Colonic mucosa (tissue), 4 donors: ENCODE measurements at regions not wholly inside any gene's neighbourhood (a gene's known extent, or its start where the extent isn't known, plus 50 kb on each side); places are given as distances from the start of the nearest gene placed in this dataset.

Experiments
- DNase-seq: peaks from one replicate; pipeline ENCODE4 v3.0.0-alpha.2; 2020
- H3K27ac ChIP-seq: fragments of 200-600 bp; one replicate; pipeline ENCODE4 v1.8.0; 2021
- H3K27me3 ChIP-seq: fragments of 200-600 bp; one replicate; pipeline ENCODE4 v1.8.0; 2021
- H3K36me3 ChIP-seq: fragments of 200-600 bp; one replicate; pipeline ENCODE4 v1.8.0; 2021
- H3K4me1 ChIP-seq: fragments of 200-600 bp; one replicate; pipeline ENCODE4 v1.8.0; 2021; ENCODE audit warnings: mild to moderate bottlenecking
- H3K4me3 ChIP-seq: fragments of 200-600 bp; one replicate; pipeline ENCODE4 v1.8.0; 2021
- H3K9ac ChIP-seq, 2 donors: one replicate each; pipeline ENCODE4 v1.7.0; 2013; ENCODE audit warnings: control low read depth in 2 of 2, low read depth in 2 of 2, low read length in 2 of 2
- H3K9me3 ChIP-seq: fragments of 200-600 bp; one replicate; pipeline ENCODE4 v1.8.0; 2021
- CTCF ChIP-seq: fragments of 200-600 bp; IDR thresholded peaks from one replicate; pipeline ENCODE4 v1.8.0; 2022; ENCODE audit warnings: antibody characterized with exemption, mild to moderate bottlenecking
- intact Hi-C: fragments of 100-400 bp; cut with DNase I; formaldehyde crosslinking; loops from one replicate; pipeline ENCODE4 v1.14.1; 2022
- donor health status: healthy.
- donor health status: DM: no; HTN: no; CAD: no.
- donor health status: DM: no; HTN: no; CAD: no.

- intact Hi-C loops: no loop called here
- H3K27ac ChIP-seq: no peak overlapping the region
- no peaks in the 10 kb centered on the region for H3K9me3 ChIP-seq
- no peaks in the 10 kb centered on the region for H3K27me3 ChIP-seq
- H3K36me3 ChIP-seq: no peaks in the 10 kb centered on the region
- no peak for DNase-seq
- no peak overlapping the region for H3K9ac ChIP-seq
- no peak overlapping the region for H3K4me3 ChIP-seq
- TF ChIP-seq CTCF: no peak
- no peaks in the 10 kb centered on the region for H3K4me1 ChIP-seq
Measured at GRCh38 chrY:12623204-12623603, 77.8 kb upstream of the USP9Y start.

- no peak overlapping the region for H3K9ac ChIP-seq
- H3K27me3 ChIP-seq: no peaks in the 10 kb centered on the region
- no peaks in the 10 kb centered on the region for H3K36me3 ChIP-seq
- H3K27ac ChIP-seq: no peak overlapping the region
- DNase-seq: no peak
- H3K9me3 ChIP-seq: no peaks in the 10 kb centered on the region
- intact Hi-C loops: no loop called here
- H3K4me3 ChIP-seq: no peak overlapping the region
- H3K4me1 ChIP-seq: no peaks in the 10 kb centered on the region
- TF ChIP-seq CTCF: no peak
Measured at GRCh38 chrY:12642986-12643385, 58.0 kb upstream of the USP9Y start.

- Histone ChIP-seq H3K9me3 (no peaks in the 10 kb centered on the region), H3K36me3 (no peaks in the 10 kb centered on the region), H3K4me1 (no peaks in the 10 kb centered on the region), H3K27ac (no peak overlapping the region), H3K27me3 (no peaks in the 10 kb centered on the region), H3K9ac (no peak overlapping the region), H3K4me3 (no peak overlapping the region)
- no peak for DNase-seq
- intact Hi-C loops: no loop called here
- no peak for TF ChIP-seq CTCF
Measured at GRCh38 chrY:12643693-12644348, 57.2 kb upstream of the USP9Y start.

GRCh38 chrY:12651095-12651494, 49.9 kb upstream of the USP9Y start:
- no peaks in the 10 kb centered on the region for H3K27me3 ChIP-seq
- TF ChIP-seq CTCF: no peak
- intact Hi-C loops: no loop called here

More at GRCh38 chrY:12651095-12651494, 49.9 kb upstream of the USP9Y start:
- H3K27ac ChIP-seq: no peak overlapping the region
- DNase-seq: no peak
- H3K4me1 ChIP-seq: no peaks in the 10 kb centered on the region
- no peaks in the 10 kb centered on the region for H3K36me3 ChIP-seq
- H3K9me3 ChIP-seq: no peaks in the 10 kb centered on the region
- no peak overlapping the region for H3K4me3 ChIP-seq
- no peak overlapping the region for H3K9ac ChIP-seq
